22Rv1 (cell line): ENCODE measurements at regions not wholly inside any gene's neighbourhood (a gene's known extent, or its start where the extent isn't known, plus 50 kb on each side); places are given as distances from the start of the nearest gene placed in this dataset.

Experiments used
- CTCF ChIP-seq: fragments of 450-650 bp; IDR thresholded peaks from 2 replicates; pipeline ENCODE4 v1.5.1; 2017; ENCODE audit warnings: mild to moderate bottlenecking
- ZFX ChIP-seq: fragments of 450-650 bp; IDR thresholded peaks from 2 replicates; pipeline ENCODE4 v1.6.1; 2017; ENCODE audit warnings: antibody characterized with exemption, borderline replicate concordance

DNA sequence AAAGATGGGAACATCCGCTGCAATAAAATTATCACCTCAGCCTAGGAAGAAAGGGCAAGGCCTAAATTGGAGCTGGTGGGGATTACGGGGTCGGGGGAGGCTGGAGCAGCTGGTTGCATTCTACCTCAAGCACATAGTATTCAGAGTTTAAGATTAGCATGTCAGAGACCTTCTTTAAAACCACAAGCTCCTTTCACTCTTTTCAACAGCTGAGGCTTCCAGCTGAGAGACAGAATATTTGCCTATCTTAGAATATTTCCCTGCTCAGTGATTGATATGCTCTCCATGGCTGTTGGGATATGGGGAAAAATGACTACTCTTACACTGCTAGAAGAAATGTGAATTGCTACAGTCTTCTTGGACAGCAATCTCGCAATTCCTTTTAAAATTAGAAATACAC is 248.6 kb downstream of the TBX15 start:
- no peak for TF ChIP-seq CTCF
- TF ChIP-seq ZFX, result no peak
